NCI-H748 (cell line): ENCODE measurements at regions not wholly inside any gene's neighbourhood (a gene's known extent, or its start where the extent isn't known, plus 50 kb on each side); places are given as distances from the start of the nearest gene placed in this dataset.

Experiments used
- DNase-seq: peaks from one replicate; lab custom pipeline; 2025; ENCODE audit not compliant: unreplicated experiment; lab: John Stamatoyannopoulos, UW

DNA sequence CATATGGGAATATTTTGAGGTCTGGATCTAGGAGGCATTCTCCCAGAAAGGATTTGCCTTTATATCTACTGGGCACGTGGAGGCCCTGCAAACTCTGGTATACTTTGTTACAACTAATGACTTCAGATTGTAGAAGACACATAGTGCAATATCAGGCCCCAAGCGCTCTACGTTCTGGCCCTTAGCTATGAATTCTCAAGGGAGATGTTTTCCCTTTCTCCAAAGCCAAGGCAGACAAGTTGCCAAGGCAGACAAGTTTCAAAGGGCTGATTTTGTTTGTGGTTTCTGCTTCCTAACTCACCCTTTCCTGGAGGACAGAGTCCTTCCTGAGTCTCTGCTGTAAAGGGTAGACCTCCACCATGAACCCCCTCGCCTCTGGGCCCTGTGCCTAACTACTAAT, 99.4 kb upstream of the CTTNBP2 start:
- DNase-seq: no peak

- no peak for DNase-seq
Observed at GRCh38 chr7:117973975-117974374, 100.7 kb upstream of the CTTNBP2 start.

- no peak for DNase-seq
Observed at GRCh38 chr7:117974891-117975290, 101.7 kb upstream of the CTTNBP2 start.

DNA sequence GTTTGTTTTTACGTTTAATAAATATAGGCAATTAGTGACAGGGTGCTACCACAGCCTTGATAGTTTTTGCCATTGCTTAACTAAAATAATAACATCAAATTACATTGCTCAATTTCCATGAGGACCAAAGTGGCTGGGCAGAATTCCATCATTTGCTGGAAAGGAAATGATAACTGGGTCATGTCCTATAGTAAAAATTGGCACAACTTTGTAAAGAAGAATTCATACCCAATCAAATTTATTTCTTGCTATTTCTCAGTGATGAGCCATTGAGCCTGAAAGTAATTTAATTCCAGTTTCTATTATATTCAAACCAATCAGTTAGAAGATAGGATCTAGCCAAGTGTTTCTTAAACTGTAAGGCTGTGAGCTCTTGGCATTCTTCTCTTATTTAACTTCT, 102.2 kb upstream of the CTTNBP2 start:
- no peak for DNase-seq

GRCh38 chr7:117979954-117980497, 106.8 kb upstream of the CTTNBP2 start:
- DNase-seq: no peak

DNA sequence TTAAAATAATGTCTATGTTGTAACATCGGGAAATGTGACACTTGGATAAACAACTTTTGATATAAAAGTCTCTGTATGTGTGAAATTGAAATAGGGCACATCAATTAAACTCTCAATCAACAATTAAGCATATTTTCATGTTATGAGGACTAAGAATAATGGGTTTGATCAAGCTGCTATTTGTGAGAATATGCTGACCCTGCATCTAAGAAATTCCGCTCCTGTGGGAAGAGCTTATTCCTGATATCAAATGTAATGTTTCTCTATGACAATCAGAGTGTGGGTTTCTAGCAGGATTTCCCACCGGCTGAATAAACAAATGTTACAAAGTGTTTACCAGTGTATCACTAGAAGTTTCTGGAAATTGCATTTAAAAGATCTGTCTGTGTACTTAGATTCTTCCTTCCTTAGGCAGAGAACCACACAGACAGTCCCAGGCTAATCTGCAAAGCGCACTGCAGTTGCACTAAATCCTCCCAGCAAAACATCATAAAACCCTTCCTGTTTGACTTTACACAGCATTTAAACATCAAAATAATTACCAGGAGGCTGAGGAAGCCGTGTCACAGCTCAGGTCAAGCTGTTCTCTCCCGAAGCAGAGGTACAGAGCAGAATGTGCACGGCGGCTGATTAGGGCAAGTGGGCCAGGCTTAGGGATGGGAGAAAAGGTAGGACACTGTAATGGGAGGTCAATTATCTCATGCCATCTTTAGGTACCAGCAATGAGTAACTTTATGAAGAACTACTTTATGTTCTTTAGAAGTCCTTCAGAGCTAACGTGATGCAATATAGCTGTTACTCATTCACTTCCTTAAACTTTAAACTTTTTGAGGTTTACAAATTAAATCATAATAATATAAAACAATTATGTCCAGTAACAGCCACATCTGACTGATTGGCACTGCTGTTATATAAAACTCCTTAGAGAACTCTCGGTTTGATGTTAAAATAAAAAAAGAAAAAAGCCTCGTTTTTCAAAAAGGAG, 109.1 kb upstream of the CTTNBP2 start:
- peak; percentile 79 for DNase-seq

DNA sequence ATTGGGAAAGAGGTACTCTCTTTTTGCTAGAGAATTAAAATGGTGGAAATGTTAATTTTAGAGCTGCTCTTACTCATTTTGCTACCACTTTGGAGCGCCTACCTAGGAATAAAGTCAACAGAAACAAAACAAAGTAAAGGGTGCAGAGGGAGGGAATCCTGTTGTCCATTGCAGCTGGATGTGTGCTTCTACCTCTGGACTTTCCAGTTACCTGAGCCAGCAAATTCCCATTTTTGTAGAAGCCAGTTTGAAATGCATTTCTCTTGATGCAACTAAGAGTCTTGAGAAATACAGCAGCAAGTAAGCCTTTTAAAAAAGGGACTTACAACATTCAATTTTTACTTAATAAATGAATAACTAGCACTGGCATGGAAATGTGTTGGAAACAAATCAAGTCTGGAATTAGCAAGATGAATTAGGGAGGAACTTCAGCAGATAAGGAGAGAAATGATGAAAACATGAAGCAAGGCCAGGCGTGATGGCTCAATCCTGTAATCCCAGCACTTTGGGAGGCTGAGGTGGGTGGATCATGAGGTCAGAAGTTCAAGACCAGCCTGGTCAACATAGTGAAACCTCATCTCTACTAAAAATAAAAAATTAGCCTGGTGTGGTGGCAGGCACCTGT, 113.5 kb upstream of the CTTNBP2 start:
- no peak for DNase-seq

DNA sequence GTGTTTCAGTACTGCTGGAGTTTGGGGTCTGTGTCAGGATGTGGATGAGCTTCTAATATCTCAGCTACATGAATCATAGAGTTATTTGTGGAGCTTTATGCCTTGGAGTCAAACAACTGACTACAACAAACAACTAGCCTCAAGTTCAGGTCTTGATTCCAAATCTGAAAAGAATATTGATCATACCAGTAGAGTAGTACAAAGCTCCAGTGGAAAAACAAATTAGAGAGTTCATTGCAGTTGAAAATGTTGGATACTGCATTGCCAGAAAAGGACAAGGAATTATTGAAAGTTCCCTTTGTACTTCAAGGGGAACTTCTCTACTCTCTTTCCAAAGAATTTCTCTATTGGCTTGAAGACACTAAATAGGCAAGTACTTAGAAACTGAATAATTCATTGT, 117.6 kb upstream of the CTTNBP2 start:
- no peak for DNase-seq

GRCh38 chr7:117992635-117993376, 119.6 kb upstream of the CTTNBP2 start:
- DNase-seq: no peak

DNA sequence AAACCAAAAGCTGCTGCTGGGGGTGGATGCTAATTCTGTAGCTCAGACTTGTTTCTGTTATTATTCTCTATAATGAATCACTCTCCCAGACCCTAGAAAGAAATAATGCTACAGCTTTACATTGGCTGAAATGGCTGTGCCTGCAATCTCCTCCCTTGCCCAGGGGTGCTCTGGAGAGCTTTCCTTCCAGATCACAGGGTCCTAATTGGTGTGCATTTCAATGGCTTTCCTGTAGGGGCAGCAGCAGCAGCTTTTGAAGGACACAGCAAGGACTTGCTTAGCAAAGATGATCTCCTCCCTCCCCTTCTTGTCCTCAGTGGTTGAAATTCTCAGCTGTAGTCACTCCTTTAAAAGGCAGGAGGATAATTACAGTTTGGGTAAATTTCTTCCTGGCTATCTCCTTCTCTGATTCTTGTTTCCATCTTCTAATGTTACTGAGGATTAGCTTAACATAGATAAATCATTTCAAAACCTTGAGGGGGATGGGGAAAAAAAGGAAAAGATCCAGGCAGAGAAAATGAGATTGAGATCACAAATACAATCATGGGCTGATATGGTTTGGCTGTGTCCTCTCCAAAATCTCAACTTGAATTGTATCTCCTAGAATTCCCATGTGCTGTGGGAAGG, 120.2 kb upstream of the CTTNBP2 start:
- peak; percentile 59 for DNase-seq

DNA sequence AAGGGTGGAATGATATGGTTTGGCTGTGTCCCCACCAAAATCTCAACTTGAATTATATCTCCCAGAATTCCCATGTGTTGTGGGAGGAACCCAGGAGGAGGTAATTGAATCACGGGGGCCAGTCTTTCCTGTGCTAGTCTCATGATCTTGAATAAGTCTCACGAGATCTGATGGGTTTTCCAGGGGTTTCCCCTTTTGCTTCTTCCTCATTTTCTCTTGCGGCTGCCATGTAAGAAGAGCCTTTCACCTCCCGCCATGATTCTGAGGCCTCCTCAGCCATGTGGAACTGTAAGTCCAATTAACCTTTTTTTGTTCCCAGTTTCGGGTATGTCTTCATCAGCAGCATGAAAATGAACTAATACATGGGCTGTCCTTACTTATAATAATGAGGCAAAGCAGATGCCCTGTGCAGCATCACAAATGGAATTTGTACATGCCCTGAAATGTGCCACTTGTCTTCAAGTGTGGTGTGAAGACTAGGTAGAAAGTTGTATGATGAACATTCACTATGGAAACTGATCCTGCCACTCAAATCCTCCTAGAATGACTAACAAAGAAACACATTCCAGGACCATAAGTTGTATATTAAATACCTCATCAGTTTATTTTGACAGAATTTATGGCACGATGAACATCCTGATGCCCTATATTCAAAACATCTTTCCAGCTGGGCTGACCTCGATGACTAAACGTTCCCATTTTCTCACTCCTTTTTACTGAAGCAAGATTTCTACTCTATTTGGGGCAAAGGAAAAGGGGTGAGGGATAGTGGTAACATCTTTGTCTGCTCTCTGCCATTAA, 122.8 kb upstream of the CTTNBP2 start:
- DNase-seq: no peak

GRCh38 chr7:117997862-117998825, 124.9 kb upstream of the CTTNBP2 start:
- DNase-seq: no peak

GRCh38 chr7:118000480-118001202, 127.4 kb upstream of the CTTNBP2 start:
- no peak for DNase-seq

DNA sequence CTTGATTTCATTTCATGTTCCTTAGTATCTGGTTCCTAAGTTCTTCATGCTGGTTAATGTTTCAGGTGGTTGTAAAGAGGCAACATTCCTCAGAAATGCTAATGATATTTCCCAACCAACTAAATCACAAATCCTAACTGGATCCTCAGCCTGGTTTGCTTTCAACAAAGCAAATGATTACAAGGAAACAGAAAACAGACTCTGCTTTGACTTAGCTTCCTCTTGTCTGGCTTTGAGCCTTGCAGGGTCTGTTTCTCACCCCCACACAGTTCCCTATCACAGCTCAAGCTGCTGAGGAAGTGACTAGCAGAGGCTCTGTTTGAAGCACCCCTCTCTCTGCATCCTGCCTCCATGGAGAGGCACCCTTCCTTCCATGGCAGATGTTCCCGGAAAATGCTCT, 130.2 kb upstream of the CTTNBP2 start:
- no peak for DNase-seq

DNA sequence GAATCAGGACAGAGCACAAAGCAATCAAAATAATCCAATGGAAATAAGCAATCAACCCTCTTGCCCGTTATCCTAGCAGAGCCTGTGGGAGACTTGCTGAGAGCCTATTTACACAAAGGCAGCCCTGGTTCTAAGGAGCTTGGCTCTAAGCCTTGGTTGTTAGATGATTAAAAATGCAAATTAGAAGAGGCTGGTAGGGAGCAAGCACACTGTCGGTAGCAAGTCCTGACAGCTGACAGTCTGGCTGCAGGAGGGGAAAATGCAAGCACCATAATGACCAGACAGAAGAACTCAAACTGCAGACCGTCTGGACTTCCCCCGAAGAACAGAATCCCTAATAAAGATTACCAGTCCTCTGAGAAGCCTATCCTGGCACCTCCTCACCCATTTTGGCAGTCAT, 131.8 kb upstream of the CTTNBP2 start:
- DNase-seq: peak; percentile 6

GRCh38 chr7:118006979-118007378, 133.7 kb upstream of the CTTNBP2 start:
- no peak for DNase-seq

DNA sequence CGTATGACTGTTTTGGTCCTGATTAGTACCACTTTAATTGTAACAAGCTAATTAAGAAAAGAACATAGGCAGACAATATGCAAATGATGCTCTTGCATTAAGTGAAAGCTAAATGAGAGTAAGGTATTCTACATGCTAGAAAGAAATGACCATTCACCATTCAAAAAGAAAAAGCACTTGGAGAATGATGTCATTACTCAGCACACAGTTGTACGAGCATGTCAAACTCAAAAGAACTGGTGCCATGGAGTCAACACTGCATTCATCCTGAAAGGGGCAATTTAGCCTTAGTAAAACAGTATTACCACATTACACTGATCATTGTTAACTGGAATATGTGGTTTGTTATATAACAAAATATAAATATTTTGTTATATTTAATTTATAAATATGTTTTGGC, 136.2 kb upstream of the CTTNBP2 start:
- DNase-seq: no peak

- no peak for DNase-seq
Observed at GRCh38 chr7:118011652-118012051, 138.4 kb upstream of the CTTNBP2 start.
